ENCODE measurements at regions not wholly inside any gene's neighbourhood (a gene's known extent, or its start where the extent isn't known, plus 50 kb on each side); places are given as distances from the start of the nearest gene placed in this dataset.

- CTCF ChIA-PET = no interaction called here
- peaks cover 100% of the 10 kb centered on the region for H3K79me2 ChIP-seq (ENCODE audit: insufficient read depth, low read length)
- POLR2A ChIA-PET = no interaction called here
Observed at GRCh38 chr7:130927564-130927963, 193.6 kb upstream of the KLF14 start.

More at GRCh38 chr7:130927564-130927963, 193.6 kb upstream of the KLF14 start:
- peaks cover 85 to 100% of the 10 kb centered on the region in 2 experiments for H3K4me1 ChIP-seq (ENCODE audit: control insufficient read depth in 1 of 2, insufficient read depth in 2 of 2, low read length in 2 of 2)
- BruUV-seq (replicated peaks) = no TSS peak
- no peak overlapping the region for H3K4me3 ChIP-seq (replicated peaks in 1 of 2; ENCODE audit: low read depth in 1 of 2, low read length in 2 of 2)
- H4K20me1 ChIP-seq (ENCODE audit: insufficient read depth) = no peaks in the 10 kb centered on the region
- ATAC-seq = no peak
- H2AFZ ChIP-seq (ENCODE audit: low read depth, low read length, poor library complexity, severe bottlenecking) = no peak overlapping the region
- H3K36me3 ChIP-seq (ENCODE audit: control insufficient read depth in 1 of 2, insufficient read depth in 2 of 2, low read length in 2 of 2) = peaks cover 3 to 33% of the 10 kb centered on the region in 2 experiments
- no peaks in the 10 kb centered on the region for H3K9me2 ChIP-seq (ENCODE audit: insufficient read depth)
- H3K9me3 ChIP-seq (ENCODE audit: control insufficient read depth in 1 of 2, insufficient read depth in 1 of 2, low read depth in 1 of 2, low read length in 2 of 2) = no peaks in the 10 kb centered on the region
- RAD21 ChIA-PET (ENCODE audit: low non-redundant PET in 1 of 2, low total read pairs in 2 of 2, uncharacterized antibody in 2 of 2, unreplicated experiment in 2 of 2) = no interaction called here
- intact Hi-C loops (cut with micrococcal nuclease) = no loop called here
- peak overlapping the region; percentile 99 for H3K27ac ChIP-seq (ENCODE audit: low read depth, low read length)
- DNase-seq (ENCODE audit: low read depth, low spot score) = no peak
- H3K9ac ChIP-seq (ENCODE audit: low read length) = peak overlapping the region; percentile 32
- H3K4me2 ChIP-seq (ENCODE audit: low read length) = no peak overlapping the region
- TF ChIP-seq EZH2 (IDR thresholded peaks at IDR 0.05) (no peak), SIN3A (IDR thresholded peaks at IDR 0.05; ENCODE audit: low read depth) (no peak), FOSL1 (IDR thresholded peaks at IDR 0.05; ENCODE audit: low read depth) (no peak), ZNF274 (IDR thresholded peaks at IDR 0.05; ENCODE audit: low read depth, low read length) (no peak), REST (IDR thresholded peaks at IDR 0.05; ENCODE audit: low read depth) (no peak), YY1 (IDR thresholded peaks at IDR 0.05; ENCODE audit: extremely low read depth, insufficient replicate concordance, low read depth, low read length) (no peak), CBX3 (IDR thresholded peaks at IDR 0.05; ENCODE audit: low read depth) (no peak), ZFX (IDR thresholded peaks at IDR 0.05) (no peak), SRF (IDR thresholded peaks at IDR 0.05; ENCODE audit: low read depth) (no peak)
- H3K27me3 ChIP-seq (ENCODE audit: insufficient read depth, low read length) = no peaks in the 10 kb centered on the region
